PC-3 (cell line): ENCODE measurements at regions not wholly inside any gene's neighbourhood (a gene's known extent, or its start where the extent isn't known, plus 50 kb on each side); places are given as distances from the start of the nearest gene placed in this dataset.

Experiments used
- ATAC-seq: fragments of 200-7000 bp; cut with Tn5 transposase; 2 replicates; pipeline ENCODE4 v1.9.1; 2020; ENCODE audit warnings: mild to moderate bottlenecking, moderate library complexity
- BruUV-seq: library from RNA; stranded (reverse); fragments of 400-500 nt; replicated peaks from 2 replicates; lab custom pipeline; 2021; lab: Mats Ljungman, UMichigan
- CTCF ChIA-PET: fragments of 300-600 bp; sonication (Branson Sonifier 250); formaldehyde crosslinking; loops from one replicate; lab custom pipeline; 2022; ENCODE audit warnings: antibody characterized with exemption; lab: Charles Lee
- POLR2A ChIA-PET: fragments of 300-600 bp; sonication (Branson Sonifier 250); formaldehyde crosslinking; loops from one replicate; lab custom pipeline; 2022; ENCODE audit warnings: antibody characterized with exemption; ENCODE audit not compliant: unreplicated experiment; lab: Charles Lee
- DNase-seq: peaks from one replicate; pipeline ENCODE4 v3.0.0-alpha.2; 2015
- H2AFZ ChIP-seq: fragments of 300-600 bp; sonication (generic); 2 replicates; pipeline ENCODE4 v1.6.0; 2016; ENCODE audit warnings: antibody characterized with exemption, low read length
- H3F3A ChIP-seq: fragments of 300-600 bp; sonication (generic); one replicate; pipeline ENCODE4 v1.6.0; 2017; ENCODE audit warnings: antibody characterized with exemption, low read length, control low read depth, mild to moderate bottlenecking; ENCODE audit not compliant: unreplicated experiment
- H3K27ac ChIP-seq: fragments of 300-600 bp; sonication (generic); 2 replicates; pipeline ENCODE4 v1.5.1; 2016; ENCODE audit warnings: mild to moderate bottlenecking, low read length
- H3K27me3 ChIP-seq: fragments of 300-600 bp; sonication (generic); 2 replicates; pipeline ENCODE4 v1.6.1; 2016; ENCODE audit warnings: low read length, mixed read lengths
- H3K36me3 ChIP-seq: fragments of 300-600 bp; sonication (generic); 2 replicates; pipeline ENCODE4 v1.6.1; 2016; ENCODE audit warnings: low read depth, mixed run types, low read length, mixed read lengths
- H3K4me1 ChIP-seq: fragments of 300-600 bp; sonication (generic); 2 replicates; pipeline ENCODE4 v1.5.1; 2016; ENCODE audit warnings: low read length; ENCODE audit not compliant: insufficient read depth
- H3K4me2 ChIP-seq: fragments of 300-600 bp; sonication (generic); 2 replicates; pipeline ENCODE4 v1.6.0; 2016; ENCODE audit warnings: low read length
- H3K4me3 ChIP-seq: fragments of 300-600 bp; sonication (generic); 2 replicates; pipeline ENCODE4 v1.5.1; 2016; ENCODE audit warnings: mild to moderate bottlenecking, low read length, mixed read lengths
- H3K79me2 ChIP-seq: fragments of 300-600 bp; sonication (generic); 2 replicates; pipeline ENCODE4 v1.6.1; 2017; ENCODE audit warnings: low read length, mixed read lengths
- H3K9ac ChIP-seq: fragments of 300-600 bp; sonication (generic); 2 replicates; pipeline ENCODE4 v1.6.0; 2016; ENCODE audit warnings: mild to moderate bottlenecking, low read length
- H3K9me2 ChIP-seq: fragments of 300-600 bp; sonication (generic); replicated peaks from 2 replicates; pipeline ENCODE4 v1.6.1; 2016; ENCODE audit warnings: mixed run types, low read length, mixed read lengths
- H3K9me3 ChIP-seq: fragments of 300-600 bp; sonication (generic); 2 replicates; pipeline ENCODE4 v1.6.1; 2016; ENCODE audit warnings: low read length, mixed read lengths
- H4K20me1 ChIP-seq: fragments of 300-600 bp; sonication (generic); 2 replicates; pipeline ENCODE4 v1.6.1; 2016; ENCODE audit warnings: low read length, mixed read lengths
- CTCF ChIP-seq: fragments of 300-600 bp; sonication (generic); conservative IDR thresholded peaks from 2 replicates; pipeline ENCODE4 v1.5.1; 2017; ENCODE audit warnings: antibody characterized with exemption, low read depth, mild to moderate bottlenecking, low read length
- EZH2 ChIP-seq: fragments of 300-600 bp; sonication (generic); IDR thresholded peaks from one replicate; pipeline ENCODE4 v1.6.1; 2017; ENCODE audit warnings: antibody characterized with exemption, mild to moderate bottlenecking, low read length; ENCODE audit not compliant: unreplicated experiment
- EZH2phosphoT487 ChIP-seq: fragments of 300-600 bp; sonication (generic); IDR thresholded peaks from 2 replicates; pipeline ENCODE4 v1.6.1; 2018; ENCODE audit warnings: mild to moderate bottlenecking, antibody characterized with exemption, low read length, borderline replicate concordance
- intact Hi-C: fragments of 100-400 bp; cut with micrococcal nuclease; formaldehyde crosslinking; loops from 2 replicates; pipeline ENCODE4 v1.9.0; 2023

- DNase-seq = no peak
- no peaks in the 10 kb centered on the region for H3F3A ChIP-seq
- ChIA-PET CTCF (no interaction called here), POLR2A (no interaction called here)
- no peak overlapping the region for H2AFZ ChIP-seq
- ATAC-seq = no peak
- no peak overlapping the region for H3K4me3 ChIP-seq
- no peaks in the 10 kb centered on the region for H4K20me1 ChIP-seq
- no peaks in the 10 kb centered on the region for H3K27me3 ChIP-seq
- BruUV-seq = no TSS peak
- intact Hi-C loops = loop anchor here (5.0 kb wide), 1 partner anchor 48 kb away; no protein-coding TSS in a partner anchor
- no peak overlapping the region for H3K9ac ChIP-seq
- no peaks in the 10 kb centered on the region for H3K36me3 ChIP-seq
- no peak overlapping the region for H3K4me2 ChIP-seq
- H3K9me3 ChIP-seq = no peaks in the 10 kb centered on the region
- H3K9me2 ChIP-seq = no peaks in the 10 kb centered on the region
- no peaks in the 10 kb centered on the region for H3K79me2 ChIP-seq
- no peak overlapping the region for H3K27ac ChIP-seq
- H3K4me1 ChIP-seq = peaks cover 24% of the 10 kb centered on the region
- TF ChIP-seq EZH2 (no peak), CTCF (no peak), EZH2phosphoT487 (no peak)
These were observed 108.7 kb upstream of the F3 start for GRCh38 chr1:94650301-94650700.

- no peak overlapping the region for H3K4me3 ChIP-seq
- peaks cover 13% of the 10 kb centered on the region for H3K4me1 ChIP-seq
These were observed 106.9 kb upstream of the F3 start for GRCh38 chr1:94648225-94649007.

More at GRCh38 chr1:94648225-94649007, 106.9 kb upstream of the F3 start:
- Histone ChIP-seq H3K9me3 (no peaks in the 10 kb centered on the region), H3K36me3 (no peaks in the 10 kb centered on the region), H2AFZ (no peak overlapping the region), H3K4me2 (no peak overlapping the region), H3K27ac (no peak overlapping the region), H3K9me2 (no peaks in the 10 kb centered on the region), H4K20me1 (no peaks in the 10 kb centered on the region), H3K27me3 (no peaks in the 10 kb centered on the region), H3K79me2 (no peaks in the 10 kb centered on the region), H3K9ac (no peak overlapping the region), H3F3A (no peaks in the 10 kb centered on the region)
- DNase-seq (no peak), ATAC-seq (no peak)
- TF ChIP-seq CTCF (no peak), EZH2phosphoT487 (no peak), EZH2 (no peak)
- intact Hi-C loops = no loop called here
- no TSS peak for BruUV-seq
- ChIA-PET POLR2A (no interaction called here), CTCF (no interaction called here)
